AG09319 (cell line): ENCODE measurements at regions not wholly inside any gene's neighbourhood (a gene's known extent, or its start where the extent isn't known, plus 50 kb on each side); places are given as distances from the start of the nearest gene placed in this dataset.
A peak's percentile ranks its signal among the peaks of the same experiment; 100 is the strongest.

Experiments used
- DNase-seq: peaks from one replicate; pipeline ENCODE4 v3.0.0-alpha.2; 2010; ENCODE audit warnings: low read depth; ENCODE audit errors: extremely low read depth
- TF ChIP-seq, protein P1 (sequence below): IDR thresholded peaks from 2 replicates; pipeline ENCODE4 v1.5.1; 2011; ENCODE audit warnings: low read depth, mild to moderate bottlenecking, inconsistent platforms, low read length, moderate library complexity

DNA sequence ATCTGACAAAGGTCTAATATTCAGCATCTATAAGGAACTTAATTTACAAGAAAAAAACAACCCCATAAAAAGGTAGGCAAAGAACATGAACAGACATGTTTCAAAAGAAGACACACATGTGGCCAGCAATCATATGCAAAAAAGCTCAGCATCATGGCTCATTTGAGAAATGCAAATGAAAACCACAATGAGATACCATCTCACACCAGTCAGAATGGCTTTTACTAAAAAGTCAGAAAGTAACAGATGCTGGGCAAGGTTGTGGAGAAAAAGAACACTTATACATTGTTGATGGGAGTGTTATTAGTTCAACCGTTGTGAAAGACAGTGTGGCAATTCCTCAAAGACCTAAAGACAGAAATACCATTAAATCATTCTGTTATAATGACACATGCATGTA is 289.9 kb upstream of the MMS22L start:
- DNase-seq, result no peak
- TF ChIP-seq, protein P1, sequence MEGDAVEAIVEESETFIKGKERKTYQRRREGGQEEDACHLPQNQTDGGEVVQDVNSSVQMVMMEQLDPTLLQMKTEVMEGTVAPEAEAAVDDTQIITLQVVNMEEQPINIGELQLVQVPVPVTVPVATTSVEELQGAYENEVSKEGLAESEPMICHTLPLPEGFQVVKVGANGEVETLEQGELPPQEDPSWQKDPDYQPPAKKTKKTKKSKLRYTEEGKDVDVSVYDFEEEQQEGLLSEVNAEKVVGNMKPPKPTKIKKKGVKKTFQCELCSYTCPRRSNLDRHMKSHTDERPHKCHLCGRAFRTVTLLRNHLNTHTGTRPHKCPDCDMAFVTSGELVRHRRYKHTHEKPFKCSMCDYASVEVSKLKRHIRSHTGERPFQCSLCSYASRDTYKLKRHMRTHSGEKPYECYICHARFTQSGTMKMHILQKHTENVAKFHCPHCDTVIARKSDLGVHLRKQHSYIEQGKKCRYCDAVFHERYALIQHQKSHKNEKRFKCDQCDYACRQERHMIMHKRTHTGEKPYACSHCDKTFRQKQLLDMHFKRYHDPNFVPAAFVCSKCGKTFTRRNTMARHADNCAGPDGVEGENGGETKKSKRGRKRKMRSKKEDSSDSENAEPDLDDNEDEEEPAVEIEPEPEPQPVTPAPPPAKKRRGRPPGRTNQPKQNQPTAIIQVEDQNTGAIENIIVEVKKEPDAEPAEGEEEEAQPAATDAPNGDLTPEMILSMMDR, result no peak

DNA sequence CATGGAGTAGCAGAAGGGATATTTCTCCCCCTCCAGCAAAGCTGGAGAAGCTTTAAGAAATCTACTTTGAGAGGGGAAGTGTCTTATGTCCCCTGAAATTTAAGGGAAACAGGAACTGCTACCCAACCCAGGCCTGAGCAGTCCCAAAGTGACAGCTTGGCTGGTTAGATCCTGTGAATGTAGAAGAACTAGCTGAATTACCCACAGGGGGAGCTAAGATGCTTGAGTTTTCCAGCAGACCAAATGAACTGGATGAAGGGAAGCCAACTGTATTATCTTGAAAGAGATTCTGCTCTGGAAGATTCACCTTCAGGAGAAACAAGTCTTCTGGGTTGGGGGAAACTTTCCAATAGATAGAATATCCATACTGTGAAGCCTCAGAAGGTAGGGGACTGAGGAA is 303.3 kb upstream of the MMS22L start:
- peak; percentile 2 for DNase-seq
- TF ChIP-seq, protein P1, result peak; percentile 31

DNA sequence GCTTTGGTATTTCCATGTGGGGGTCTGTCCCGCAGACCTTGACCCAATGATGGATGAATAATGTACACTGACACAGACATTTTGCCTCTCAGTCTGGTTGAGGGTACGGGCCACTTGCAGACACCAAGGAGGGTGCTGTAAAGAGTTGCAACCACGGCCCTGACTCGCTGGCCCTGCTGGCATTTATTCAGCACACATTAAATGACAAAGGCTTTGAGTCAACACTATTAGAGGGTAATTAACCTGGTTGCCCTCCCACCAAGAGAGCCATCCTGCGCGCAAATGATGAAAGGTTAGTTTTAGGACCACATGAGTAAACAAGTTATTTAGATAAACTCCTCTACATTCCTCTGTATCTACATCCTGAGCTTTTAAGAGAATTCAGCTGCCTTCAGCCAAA is 308.9 kb upstream of the MMS22L start:
- no peak for DNase-seq
- TF ChIP-seq, protein P1, result no peak

DNA sequence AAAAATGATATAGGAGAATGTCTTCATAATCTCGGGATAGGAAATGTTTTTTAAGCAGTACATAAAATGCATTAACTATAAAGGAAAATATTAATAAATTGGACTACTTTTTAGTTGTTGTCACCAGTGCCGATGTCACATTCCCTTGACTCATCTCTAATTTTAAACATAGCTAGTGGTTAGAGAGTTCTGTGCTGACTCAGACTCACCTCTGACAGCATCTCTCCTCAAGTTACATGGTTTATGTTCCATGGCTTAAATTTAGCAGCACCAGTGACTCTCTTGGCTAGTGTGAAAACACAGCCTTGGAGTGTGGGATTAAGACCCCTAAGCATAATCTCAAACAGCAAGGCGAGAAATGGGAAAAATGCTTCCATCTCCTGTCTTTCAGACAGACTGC is 311.8 kb upstream of the MMS22L start:
- TF ChIP-seq, protein P1, result no peak
- DNase-seq, result no peak

DNA sequence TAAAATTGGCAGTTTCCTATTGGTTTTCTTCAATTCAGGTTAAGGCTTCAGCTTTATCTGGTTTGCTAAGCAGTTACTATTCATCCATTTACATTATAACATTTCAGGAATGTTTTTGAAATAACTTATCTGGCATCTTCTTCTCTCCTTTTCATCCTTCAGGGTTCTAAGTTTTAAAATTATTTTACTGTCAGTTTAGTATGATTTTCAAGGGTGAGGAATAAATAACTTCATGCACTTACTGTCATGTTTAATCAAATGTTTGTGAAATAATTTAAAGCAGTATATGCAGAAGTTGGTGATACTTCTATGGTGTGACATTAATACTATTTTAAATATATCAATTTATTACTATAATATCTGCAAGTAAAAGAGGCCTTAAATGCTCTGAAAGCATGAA is 338.1 kb upstream of the MMS22L start:
- TF ChIP-seq, protein P1, result no peak
- DNase-seq, result no peak

DNA sequence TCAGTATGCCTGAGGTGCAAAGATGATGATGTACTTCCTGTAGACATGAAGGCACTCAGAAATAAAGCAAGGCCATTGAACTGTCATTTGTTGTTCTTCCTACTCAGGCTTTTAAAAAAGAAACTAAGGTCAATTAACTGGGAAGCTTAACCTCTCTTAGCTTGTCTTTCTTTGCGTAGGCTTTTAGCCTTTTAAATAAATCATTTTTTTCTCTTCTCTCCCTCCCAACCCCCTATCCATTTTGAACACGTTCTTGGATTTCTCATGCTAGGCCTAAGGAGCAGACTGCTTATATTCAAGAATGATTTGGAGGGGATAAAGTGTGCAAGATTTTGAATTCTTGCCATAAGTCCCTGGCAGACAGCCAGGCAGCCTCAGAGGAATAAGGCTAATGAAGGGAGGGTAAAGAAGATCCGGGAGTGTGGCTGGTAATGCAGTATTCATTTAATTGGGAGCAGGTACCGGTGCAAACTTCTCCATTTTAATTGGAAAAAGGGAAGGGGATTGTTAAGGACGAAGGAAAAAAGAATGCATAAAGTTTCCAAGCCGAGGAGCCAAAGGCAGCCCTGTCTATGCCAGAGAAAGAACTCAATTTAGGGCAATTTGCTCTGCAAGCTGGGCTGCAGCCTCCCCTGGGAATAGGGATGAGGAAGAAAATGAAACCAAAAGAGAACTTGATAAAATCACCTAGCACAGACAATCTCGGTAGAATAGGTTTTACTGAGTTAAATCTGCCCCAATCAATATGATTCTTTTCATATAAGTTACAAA is 343.8 kb upstream of the MMS22L start:
- TF ChIP-seq, protein P1, result no peak
- DNase-seq, result peak; percentile 2

DNA sequence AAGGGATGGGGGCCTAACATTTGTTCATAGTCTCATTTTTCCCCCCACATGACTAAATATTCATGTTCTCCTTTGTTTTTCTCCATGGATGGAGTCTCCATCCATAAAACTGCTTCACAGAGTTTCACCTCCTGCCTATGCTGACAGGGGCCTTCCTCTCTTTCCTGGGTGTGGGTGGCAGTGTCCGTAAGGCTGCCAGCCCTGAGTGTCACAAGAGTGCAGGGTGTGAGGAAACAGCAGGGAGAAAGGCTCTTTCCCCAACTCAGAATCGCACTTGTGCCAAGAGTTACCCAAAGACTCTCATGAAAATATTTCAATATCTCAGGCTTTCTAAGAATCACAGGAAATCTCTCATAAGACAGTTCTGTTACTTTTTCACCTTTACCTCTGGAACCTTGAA is 346.2 kb upstream of the MMS22L start:
- TF ChIP-seq, protein P1, result no peak
- no peak for DNase-seq
